GM19455 (cell line): ENCODE measurements at regions not wholly inside any gene's neighbourhood (a gene's known extent, or its start where the extent isn't known, plus 50 kb on each side); places are given as distances from the start of the nearest gene placed in this dataset.

ENCODE experiments used
- ATAC-seq: cut with Tn5 transposase; IDR thresholded peaks from one replicate; pipeline ENCODE4 v1.9.1; 2021; ENCODE audit not compliant: unreplicated experiment

- ATAC-seq = no peak
Observed at GRCh38 chr11:26777372-26777808, 55.5 kb upstream of the SLC5A12 start.

- no peak for ATAC-seq
Observed at GRCh38 chr11:26778000-26778757, 56.3 kb upstream of the SLC5A12 start.

- ATAC-seq = no peak
Observed at GRCh38 chr11:26779074-26779865, 57.4 kb upstream of the SLC5A12 start.

- ATAC-seq = no peak
Observed at GRCh38 chr11:26780376-26781085, 58.7 kb upstream of the SLC5A12 start.

- ATAC-seq = no peak
Observed at GRCh38 chr11:26782220-26782965, 60.5 kb upstream of the SLC5A12 start.

- no peak for ATAC-seq
Observed at GRCh38 chr11:26783997-26784396, 62.1 kb upstream of the SLC5A12 start.

- ATAC-seq = no peak
Observed at GRCh38 chr11:26790738-26791137, 68.9 kb upstream of the SLC5A12 start.

- no peak for ATAC-seq
Observed at GRCh38 chr11:26792941-26793340, 71.1 kb upstream of the SLC5A12 start.

GRCh38 chr11:26793487-26793886 is 71.6 kb upstream of the SLC5A12 start:
- no peak for ATAC-seq

GRCh38 chr11:26801601-26802000 is 79.7 kb upstream of the SLC5A12 start:
- ATAC-seq = no peak

GRCh38 chr11:26805001-26805400 is 83.1 kb upstream of the SLC5A12 start:
- no peak for ATAC-seq

GRCh38 chr11:26806219-26806618 is 84.4 kb upstream of the SLC5A12 start:
- no peak for ATAC-seq

- ATAC-seq = no peak
Observed at GRCh38 chr11:26820739-26821138, 98.9 kb upstream of the SLC5A12 start.

GRCh38 chr11:26823963-26824362 is 102.1 kb upstream of the SLC5A12 start:
- ATAC-seq = no peak

GRCh38 chr11:26827567-26828081 is 105.8 kb upstream of the SLC5A12 start:
- ATAC-seq = no peak

GRCh38 chr11:26828288-26828687 is 106.4 kb upstream of the SLC5A12 start:
- no peak for ATAC-seq

- ATAC-seq = no peak
Observed at GRCh38 chr11:26830218-26830617, 108.4 kb upstream of the SLC5A12 start.

- no peak for ATAC-seq
Observed at GRCh38 chr11:26830757-26831156, 108.9 kb upstream of the SLC5A12 start.

GRCh38 chr11:26834601-26835000 is 112.7 kb upstream of the SLC5A12 start:
- no peak for ATAC-seq

- ATAC-seq = no peak
Observed at GRCh38 chr11:26835611-26836010, 113.8 kb upstream of the SLC5A12 start.

- ATAC-seq = no peak
Observed at GRCh38 chr11:26837154-26837553, 115.3 kb upstream of the SLC5A12 start.
